Tibial nerve (tissue), 4 donors: ENCODE measurements at regions not wholly inside any gene's neighbourhood (a gene's known extent, or its start where the extent isn't known, plus 50 kb on each side); places are given as distances from the start of the nearest gene placed in this dataset.

ENCODE experiments used
- DNase-seq, 2 donors: peaks; one replicate each; pipeline ENCODE4 v3.0.0-alpha.2; 2019; ENCODE audit warnings: low spot score in 2 of 2
- H3K27ac ChIP-seq, 4 donors: fragments of 200-600 bp; sonication (generic) in 3 of 4; one replicate each; pipeline ENCODE4 v1.5.1; 2017 to 2019; ENCODE audit warnings: mild to moderate bottlenecking in 1 of 4
- H3K27me3 ChIP-seq, 2 donors: fragments of 200-600 bp; sonication (generic) in 1 of 2; one replicate each; pipeline versions ENCODE4 v1.5.1 to v1.6.0; 2017 to 2019
- H3K36me3 ChIP-seq, 3 donors: fragments of 200-600 bp; sonication (generic); one replicate each; pipeline ENCODE4 v1.5.1; 2018 to 2019
- H3K4me1 ChIP-seq, 4 donors: fragments of 200-600 bp; sonication (generic) in 3 of 4; one replicate each; pipeline ENCODE4 v1.5.1; 2017 to 2019
- H3K4me3 ChIP-seq, 4 donors: fragments of 200-600 bp; sonication (generic) in 3 of 4; one replicate each; pipeline ENCODE4 v1.5.1; 2017 to 2019; ENCODE audit warnings: mild to moderate bottlenecking in 1 of 4, moderate library complexity in 1 of 4
- H3K9me3 ChIP-seq, 4 donors: fragments of 200-600 bp; sonication (generic) in 3 of 4; one replicate each; pipeline ENCODE4 v1.5.1; 2017 to 2019
- CTCF ChIP-seq, 5 experiments: fragments of 200-600 bp in 3 of 5; fragments of 450-650 bp in 2 of 5; sonication (generic) in 3 of 5; IDR thresholded peaks; one replicate each; pipeline ENCODE4 v1.5.1; 2016 to 2019; ENCODE audit warnings: antibody characterized with exemption in 5 of 5, mild to moderate bottlenecking in 3 of 5, moderate library complexity in 2 of 5
- EP300 ChIP-seq, 2 donors: sonication (generic); formaldehyde crosslinking; IDR thresholded peaks; one replicate each; pipeline ENCODE4 v1.6.1; 2017; ENCODE audit warnings: antibody characterized with exemption in 2 of 2, mild to moderate bottlenecking in 1 of 2
- POLR2A ChIP-seq, 2 donors: fragments of 450-650 bp; IDR thresholded peaks; one replicate each; pipeline ENCODE4 v1.6.1; 2017; ENCODE audit warnings: antibody characterized with exemption in 2 of 2, mild to moderate bottlenecking in 2 of 2, moderate library complexity in 2 of 2
- WGBS, 2 donors: methylation state at CpG; one replicate each; pipeline ENCODE4 v1.1.5; 2018; 5-methylcytosine and 5-hydroxymethylcytosine counted together

GRCh38 chr1:239536165-239536849 is 149.9 kb downstream of the CHRM3 start:
- TF ChIP-seq POLR2A (IDR thresholded peaks at IDR 0.05), result no peak
- no peak for TF ChIP-seq CTCF (IDR thresholded peaks at IDR 0.05)
- TF ChIP-seq EP300 (IDR thresholded peaks at IDR 0.05), result no peak
- Histone ChIP-seq H3K27ac (no peak overlapping the region), H3K27me3 (no peaks in the 10 kb centered on the region), H3K36me3 (no peaks in the 10 kb centered on the region), H3K9me3 (no peaks in the 10 kb centered on the region), H3K4me1 (no peaks in the 10 kb centered on the region), H3K4me3 (no peak overlapping the region)
- WGBS, 2 donors, result 66% methylated on average over 5 of the region's 5 CpGs
- no peak for DNase-seq

- H3K4me1 ChIP-seq, result no peaks in the 10 kb centered on the region
- 36 to 40% methylated on average over 3 of the region's 3 CpGs for WGBS, 2 donors
- H3K9me3 ChIP-seq, result peaks cover 0 to 3% (median 0%) of the 10 kb centered on the region in 4 donors
- no peaks in the 10 kb centered on the region for H3K36me3 ChIP-seq
- DNase-seq, result no peak
- H3K4me3 ChIP-seq, result no peak overlapping the region
- TF ChIP-seq POLR2A (IDR thresholded peaks at IDR 0.05) (no peak), CTCF (IDR thresholded peaks at IDR 0.05) (no peak), EP300 (IDR thresholded peaks at IDR 0.05) (no peak)
- H3K27me3 ChIP-seq, result no peaks in the 10 kb centered on the region
- H3K27ac ChIP-seq, result no peak overlapping the region
Measured at GRCh38 chr1:239537795-239538194, 151.4 kb downstream of the CHRM3 start.

GRCh38 chr1:239538239-239538988 is 152.0 kb downstream of the CHRM3 start:
- Histone ChIP-seq H3K4me3 (no peak overlapping the region), H3K9me3 (peaks cover 0 to 3% (median 0%) of the 10 kb centered on the region in 4 donors), H3K4me1 (no peaks in the 10 kb centered on the region), H3K36me3 (no peaks in the 10 kb centered on the region), H3K27ac (no peak overlapping the region), H3K27me3 (no peaks in the 10 kb centered on the region)
- no peak for DNase-seq
- TF ChIP-seq POLR2A (IDR thresholded peaks at IDR 0.05), result no peak
- TF ChIP-seq CTCF (IDR thresholded peaks at IDR 0.05), result no peak
- TF ChIP-seq EP300 (IDR thresholded peaks at IDR 0.05), result no peak
- 24 to 32% methylated on average over 2 of the region's 2 CpGs for WGBS, 2 donors

GRCh38 chr1:239539051-239539450 is 152.7 kb downstream of the CHRM3 start:
- no peaks in the 10 kb centered on the region for H3K4me1 ChIP-seq
- peaks cover 0 to 3% (median 0%) of the 10 kb centered on the region in 4 donors for H3K9me3 ChIP-seq
- DNase-seq, result no peak
- H3K27ac ChIP-seq, result no peak overlapping the region
- no peaks in the 10 kb centered on the region for H3K36me3 ChIP-seq
- no peak overlapping the region for H3K4me3 ChIP-seq
- H3K27me3 ChIP-seq, result no peaks in the 10 kb centered on the region
- TF ChIP-seq CTCF (IDR thresholded peaks at IDR 0.05), result no peak
- TF ChIP-seq POLR2A (IDR thresholded peaks at IDR 0.05), result no peak
- no peak for TF ChIP-seq EP300 (IDR thresholded peaks at IDR 0.05)
- 42 to 57% methylated on average over 2 of the region's 2 CpGs for WGBS, 2 donors

- peaks cover 0 to 3% (median 0%) of the 10 kb centered on the region in 4 donors for H3K9me3 ChIP-seq
- H3K27ac ChIP-seq, result no peak overlapping the region
- H3K27me3 ChIP-seq, result no peaks in the 10 kb centered on the region
- 82 to 87% methylated on average over 4 of the region's 4 CpGs for WGBS, 2 donors
- TF ChIP-seq POLR2A (IDR thresholded peaks at IDR 0.05) (no peak), EP300 (IDR thresholded peaks at IDR 0.05) (no peak), CTCF (IDR thresholded peaks at IDR 0.05) (no peak)
- no peak for DNase-seq
- no peak overlapping the region for H3K4me3 ChIP-seq
- no peaks in the 10 kb centered on the region for H3K36me3 ChIP-seq
- H3K4me1 ChIP-seq, result no peaks in the 10 kb centered on the region
Measured at GRCh38 chr1:239539812-239540211, 153.4 kb downstream of the CHRM3 start.
